ENCODE measurements at regions not wholly inside any gene's neighbourhood (a gene's known extent, or its start where the extent isn't known, plus 50 kb on each side); places are given as distances from the start of the nearest gene placed in this dataset.
"Not testable (repeated sequence)": the region's sequence is repeated elsewhere in the genome, so short reads cannot be mapped to it uniquely, and the experiment has no call there.

DNA sequence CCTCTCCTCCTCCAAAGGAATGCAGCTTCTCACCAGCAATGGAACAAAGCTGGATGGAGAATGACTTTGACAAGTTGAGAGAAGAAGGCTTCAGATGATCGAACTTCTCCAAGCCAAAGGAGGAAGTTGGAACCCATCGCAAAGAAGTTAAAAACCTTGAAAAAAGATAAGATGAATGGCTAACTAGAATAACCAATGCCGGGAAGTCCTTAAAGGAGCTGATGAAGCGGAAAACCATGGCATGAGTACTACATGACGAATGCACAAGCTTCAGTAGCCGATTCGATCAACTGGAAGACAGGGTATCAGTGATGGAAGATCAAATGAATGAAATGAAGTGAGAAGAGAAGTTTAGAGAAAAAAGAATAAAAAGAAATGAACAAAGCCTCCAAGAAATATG, 629.2 kb upstream of the PABPC4L start:
- TF ChIP-seq POLR2AphosphoS5 (IDR thresholded peaks at IDR 0.05; ENCODE audit: borderline replicate concordance, low read depth, low read length); EZH2 (IDR thresholded peaks at IDR 0.05); FOXP2 (optimal IDR thresholded peaks at IDR 0.05; ENCODE audit: control extremely low read depth, extremely low read length, insufficient read depth): not testable (repeated sequence)

All from SK-N-MC (cell line).